ENCODE measurements at regions not wholly inside any gene's neighbourhood (a gene's known extent, or its start where the extent isn't known, plus 50 kb on each side); places are given as distances from the start of the nearest gene placed in this dataset.

DNA sequence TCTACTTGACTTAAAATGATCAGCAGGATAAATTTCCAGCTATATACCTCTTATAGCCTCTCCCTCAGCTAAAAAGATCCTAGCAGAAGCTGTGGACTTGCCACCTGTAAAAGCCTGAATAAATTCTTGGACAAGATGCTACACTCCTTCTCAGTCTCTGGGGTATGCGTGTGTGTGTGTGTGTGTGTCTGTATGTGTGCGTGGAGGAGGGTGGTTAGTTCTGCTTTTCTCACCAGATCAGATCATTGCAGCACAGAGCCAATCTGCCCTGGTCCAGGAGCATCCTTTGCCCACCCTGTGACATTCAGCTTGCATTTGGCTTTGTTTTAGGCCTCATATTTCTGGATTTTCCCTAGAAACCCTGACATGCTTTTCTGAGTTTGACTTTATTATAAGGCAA, 438.3 kb downstream of the RFC3 start:
- peak; percentile 9 for DNase-seq

DNA sequence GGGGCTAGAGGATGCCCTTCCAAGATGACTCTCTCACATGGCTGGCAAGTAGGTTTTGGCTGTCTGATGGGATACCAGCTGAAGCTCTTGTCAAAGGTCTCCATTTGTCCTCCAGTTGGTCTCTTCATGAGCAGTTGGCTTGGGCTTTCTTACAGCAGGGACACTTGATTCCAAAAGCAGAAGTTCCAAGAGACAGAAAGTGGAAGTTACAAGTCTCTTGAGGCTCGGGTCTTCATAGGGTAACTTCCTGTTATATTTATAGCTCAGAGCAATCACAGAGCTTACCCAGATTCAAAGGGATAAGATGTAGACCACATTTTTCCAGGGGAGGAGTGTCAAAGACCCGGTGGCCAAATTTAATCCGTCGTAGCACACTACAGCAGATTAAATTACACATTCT, 440.0 kb downstream of the RFC3 start:
- DNase-seq = no peak

DNA sequence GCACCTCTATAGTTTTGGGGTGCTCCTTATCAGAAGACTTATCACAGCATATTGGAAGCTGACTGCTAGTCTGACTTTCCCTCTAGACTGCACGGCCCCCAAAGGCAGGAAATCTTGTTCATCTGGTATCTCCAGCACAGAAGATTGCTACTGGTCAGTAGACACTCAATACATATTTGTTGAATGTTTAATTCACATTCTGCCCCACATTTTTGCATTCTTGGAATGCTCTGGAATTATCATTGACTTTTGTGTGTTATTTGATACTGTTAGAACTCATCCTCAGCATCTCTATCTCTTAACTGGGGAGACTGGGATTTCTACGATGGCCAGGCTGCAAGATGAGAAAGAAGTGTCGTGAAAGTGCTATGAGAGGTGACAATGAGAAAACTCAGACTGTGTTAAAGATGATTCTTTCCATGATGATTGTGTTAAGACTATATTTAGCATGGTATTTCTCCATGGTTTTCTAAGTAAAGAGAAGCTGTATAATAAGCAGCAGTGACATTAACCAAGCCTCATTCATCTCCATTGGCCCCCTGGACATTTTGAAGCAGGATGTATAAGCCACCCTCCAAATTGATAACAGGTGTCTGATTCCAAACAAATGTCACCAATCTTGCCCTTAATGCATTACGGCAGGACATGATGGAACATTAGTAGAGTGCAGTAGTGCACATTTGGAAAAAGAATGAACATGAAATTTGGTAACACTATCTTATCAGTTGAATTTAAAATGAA, 440.9 kb downstream of the RFC3 start:
- no peak for DNase-seq

DNA sequence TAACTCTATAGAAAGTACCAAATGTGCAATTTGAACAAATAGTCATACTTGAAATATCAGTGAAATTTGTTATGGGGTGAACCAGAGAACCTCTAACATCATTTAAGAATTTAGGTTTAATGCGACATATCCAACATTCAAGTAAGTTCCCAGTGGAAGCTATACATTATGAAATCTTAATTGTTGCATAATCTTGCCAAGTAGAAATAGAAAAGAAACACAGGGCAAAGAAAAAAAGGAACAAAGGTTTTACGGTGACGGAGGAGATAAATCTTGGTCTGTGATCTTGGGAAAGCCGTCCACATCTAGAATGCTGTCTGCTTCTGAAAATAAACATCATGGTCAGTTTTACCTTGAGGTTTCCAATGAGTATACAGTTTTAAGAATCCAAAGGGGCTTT, 445.7 kb downstream of the RFC3 start:
- no peak for DNase-seq

DNA sequence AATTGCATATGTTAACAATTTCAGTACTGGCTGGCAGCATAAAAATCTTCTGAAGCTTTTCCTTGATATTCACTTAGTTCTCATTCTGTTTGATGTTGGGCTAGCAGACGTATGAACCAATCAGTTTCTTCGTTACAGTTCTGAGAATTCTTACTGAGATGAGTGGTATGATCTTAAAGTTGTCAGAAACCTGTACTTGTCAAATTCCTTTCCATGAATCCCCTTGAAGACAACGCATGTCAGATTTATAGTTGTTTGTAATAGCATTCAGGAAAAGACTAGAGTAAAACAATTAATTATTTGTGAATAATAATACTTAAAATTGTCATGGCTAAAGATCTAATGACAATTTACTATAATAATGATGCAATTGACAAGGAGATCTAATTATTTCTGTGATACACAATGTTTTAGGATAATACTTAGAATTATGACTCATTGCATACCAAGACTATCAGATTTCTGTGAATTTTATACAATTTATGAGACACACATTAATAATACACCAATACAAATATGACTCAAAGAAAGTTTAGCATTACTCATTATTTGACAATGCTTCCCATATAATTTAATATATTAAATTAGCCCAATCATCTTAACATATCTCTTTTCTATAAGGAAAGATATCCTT, 447.2 kb downstream of the RFC3 start:
- DNase-seq = no peak

DNA sequence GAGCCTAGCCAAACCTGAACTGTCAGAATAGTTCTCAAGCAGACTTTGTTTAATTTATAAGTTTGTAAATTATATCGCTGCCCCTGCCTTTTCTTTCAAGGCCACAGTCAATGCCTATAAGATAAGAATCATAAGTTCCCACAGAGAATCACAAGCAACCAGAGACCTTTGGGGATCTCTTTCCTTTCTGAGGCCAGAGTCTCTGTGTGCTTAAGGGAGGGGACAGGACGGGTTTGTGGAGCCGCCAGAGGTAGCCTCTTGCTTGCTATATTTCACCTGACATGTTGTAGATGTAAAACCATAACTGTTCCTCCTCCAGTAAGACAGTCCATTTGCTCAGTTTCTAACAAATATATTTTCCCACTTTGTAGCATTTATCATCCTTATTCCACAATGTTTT, 458.8 kb downstream of the RFC3 start:
- DNase-seq = no peak

DNA sequence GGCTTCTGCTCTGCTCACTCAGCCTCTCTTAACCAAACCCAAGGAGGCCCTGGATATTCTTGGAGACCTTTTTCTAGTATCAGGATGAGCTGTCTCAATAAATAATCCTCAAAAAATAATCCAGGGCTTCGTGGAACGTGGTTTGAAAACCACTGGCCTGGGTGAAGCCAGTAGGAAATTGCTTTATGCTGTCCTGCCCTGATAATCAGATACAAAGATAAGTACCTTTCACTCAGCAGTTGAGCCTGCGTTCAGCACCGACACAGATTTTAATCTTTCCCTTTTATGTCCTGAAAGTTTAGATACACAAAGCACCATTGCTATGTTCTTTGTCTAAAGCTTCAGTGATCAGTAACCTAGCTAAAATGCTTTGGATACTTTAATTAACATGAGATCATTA, 460.0 kb downstream of the RFC3 start:
- peak; percentile 40 for DNase-seq

DNA sequence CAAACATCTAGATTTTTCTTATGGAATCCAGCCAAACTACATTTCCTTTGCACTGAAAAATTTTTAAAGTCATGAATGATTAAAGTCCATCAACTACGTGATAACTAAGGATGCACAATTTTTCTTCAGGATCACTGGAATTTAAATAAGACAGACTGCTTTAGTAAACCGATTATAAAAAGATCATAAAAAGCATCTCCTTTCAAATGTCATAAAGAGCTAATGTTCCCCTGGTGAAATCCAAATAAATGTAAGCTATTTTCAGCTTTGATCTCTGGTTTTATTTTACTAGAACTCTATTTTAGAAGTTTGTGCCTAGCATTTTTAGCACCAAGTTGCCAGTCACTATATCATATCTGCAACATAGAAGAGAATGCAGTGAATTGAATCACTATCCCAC, 460.8 kb downstream of the RFC3 start:
- DNase-seq = no peak

DNA sequence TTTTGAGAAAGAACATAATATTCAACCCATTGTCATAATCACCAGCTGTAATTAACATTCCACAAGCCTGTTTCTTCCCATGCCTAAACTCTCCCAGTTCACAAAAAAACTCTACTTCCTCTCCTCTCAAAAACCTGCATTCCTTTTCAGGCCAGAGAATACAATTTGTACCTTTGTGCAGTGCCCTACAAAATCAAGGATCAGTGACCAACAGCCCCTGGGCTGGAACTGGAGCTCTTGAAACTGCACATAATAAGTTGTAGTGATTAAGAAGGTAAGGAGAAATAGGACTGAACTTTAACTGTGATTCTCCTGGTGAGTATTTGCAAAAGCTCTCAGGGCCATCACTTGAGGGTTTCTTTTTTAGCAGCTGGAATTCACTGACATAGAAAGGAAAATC, 472.7 kb downstream of the RFC3 start:
- no peak for DNase-seq

DNA sequence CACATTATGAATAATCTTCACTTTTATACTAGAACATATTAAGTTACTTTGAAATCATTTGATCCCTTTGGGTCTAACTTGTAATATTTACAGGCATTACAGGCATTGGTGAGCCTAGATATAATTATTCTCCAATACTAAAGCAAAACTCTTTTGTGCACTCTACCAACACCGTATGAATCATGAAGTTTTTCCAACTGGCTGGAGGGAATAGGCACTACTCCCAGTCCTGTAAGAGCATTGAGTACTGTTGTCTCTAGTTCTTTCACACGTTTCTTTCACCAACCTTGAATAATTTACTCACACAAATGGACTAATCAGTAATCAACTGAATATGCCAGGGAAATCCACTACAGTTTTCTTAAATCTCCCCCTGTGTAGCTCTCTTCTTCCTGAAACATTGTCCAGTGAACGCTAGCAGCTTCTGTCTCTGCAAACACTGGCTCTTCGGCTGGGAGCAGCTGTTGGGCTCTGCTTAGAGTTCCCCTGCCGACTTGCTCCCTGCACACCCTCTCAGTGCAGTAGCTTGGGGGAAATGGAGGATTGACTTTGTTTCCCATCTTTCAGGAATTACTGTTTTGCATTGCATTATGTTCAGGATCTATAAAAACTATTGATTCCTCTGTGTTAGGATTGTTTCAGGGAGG, 476.7 kb downstream of the RFC3 start:
- no peak for DNase-seq

DNA sequence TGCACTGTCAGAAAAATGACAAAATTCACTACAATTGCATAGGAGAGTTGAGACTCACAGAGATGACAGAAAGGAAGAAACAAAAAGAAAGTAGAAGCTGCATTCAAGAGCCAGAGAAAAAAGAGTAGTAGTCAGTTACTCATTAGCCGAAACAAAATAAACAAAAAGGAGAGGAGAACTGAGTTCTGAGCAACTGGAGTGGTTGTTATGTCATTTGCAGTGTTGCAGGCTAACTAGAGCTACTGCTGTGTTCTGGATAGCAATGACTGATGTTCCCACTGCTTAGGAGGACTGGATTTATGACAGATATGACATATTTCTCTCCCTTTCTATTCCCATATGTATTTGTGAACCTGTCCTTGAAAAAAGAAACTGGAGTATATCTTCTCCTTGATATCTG, 482.6 kb downstream of the RFC3 start:
- no peak for DNase-seq

DNA sequence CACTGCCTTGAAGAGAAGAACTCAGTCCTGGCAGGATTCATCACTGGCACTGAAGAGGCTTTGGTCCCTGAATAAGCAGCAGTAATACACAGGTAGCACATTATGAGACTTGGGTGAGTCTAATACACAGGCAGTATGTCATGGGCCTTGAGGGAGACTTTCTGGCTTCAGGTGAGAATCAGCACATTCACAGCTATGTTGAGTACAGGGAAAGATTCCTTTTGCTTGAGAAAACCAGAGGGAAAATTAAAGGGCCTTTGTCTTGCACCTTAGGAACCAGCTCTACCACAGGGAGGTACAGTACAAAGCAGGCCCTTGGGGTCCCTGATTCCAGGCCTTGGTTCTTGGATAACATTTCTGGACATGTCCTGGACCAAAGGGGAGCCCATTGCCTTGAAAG, 484.6 kb downstream of the RFC3 start:
- no peak for DNase-seq

DNA sequence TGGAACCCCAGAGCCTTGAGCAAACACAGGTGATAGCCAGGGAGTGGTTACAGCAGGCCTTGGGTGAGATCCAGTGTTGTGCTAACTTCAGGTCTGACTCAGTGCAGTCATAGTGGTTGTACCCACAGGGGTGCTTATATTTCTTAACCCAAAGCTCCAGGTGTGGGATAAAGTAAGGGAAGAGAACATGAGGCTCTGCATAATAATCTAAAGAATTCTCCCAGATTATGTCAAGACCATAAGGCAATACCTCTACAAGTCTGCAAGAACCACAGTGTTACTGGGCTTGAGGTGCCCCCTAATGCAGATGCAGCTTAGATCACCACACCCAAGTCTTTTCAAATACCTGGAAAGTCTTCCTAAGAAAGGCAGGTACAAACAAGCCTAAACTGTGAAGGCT, 485.4 kb downstream of the RFC3 start:
- DNase-seq = no peak

DNA sequence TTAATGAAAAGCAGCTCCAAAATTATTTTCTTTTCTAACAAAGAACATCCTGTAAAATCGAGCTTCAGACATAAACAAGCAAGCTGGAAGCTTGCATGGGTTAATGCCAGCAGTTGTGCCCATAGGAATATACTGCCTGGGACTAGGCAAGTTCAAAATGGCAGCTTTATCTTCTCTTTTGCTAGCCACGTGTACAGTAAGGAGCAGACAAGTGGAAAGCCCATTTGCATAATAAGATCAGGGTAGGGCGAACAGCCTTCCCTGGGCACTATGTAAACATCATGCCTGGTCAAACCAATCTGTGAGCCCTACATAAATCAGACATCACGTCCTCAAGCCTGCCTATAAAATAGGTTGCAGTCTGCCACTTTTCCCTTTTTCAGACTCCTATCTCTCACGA, 489.7 kb downstream of the RFC3 start:
- no peak for DNase-seq

DNA sequence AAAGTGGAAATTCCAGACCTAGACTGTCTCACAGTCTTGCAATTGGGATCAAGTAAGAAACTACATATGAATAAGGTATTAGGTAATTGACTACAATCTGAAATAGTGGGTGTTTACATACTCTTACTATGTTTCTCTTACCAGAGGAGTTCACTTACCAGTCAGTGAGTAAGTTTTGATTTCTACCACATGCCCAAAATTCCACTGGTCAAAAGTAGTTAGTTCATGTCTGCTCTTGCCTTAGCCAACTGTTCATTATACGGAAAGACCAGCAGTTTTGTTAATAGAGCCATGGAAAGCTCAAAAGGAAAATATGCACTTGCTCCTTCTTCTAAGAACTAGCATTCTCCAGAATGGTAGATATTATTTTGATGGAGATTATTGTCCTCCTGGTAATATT, 490.8 kb downstream of the RFC3 start:
- no peak for DNase-seq

DNA sequence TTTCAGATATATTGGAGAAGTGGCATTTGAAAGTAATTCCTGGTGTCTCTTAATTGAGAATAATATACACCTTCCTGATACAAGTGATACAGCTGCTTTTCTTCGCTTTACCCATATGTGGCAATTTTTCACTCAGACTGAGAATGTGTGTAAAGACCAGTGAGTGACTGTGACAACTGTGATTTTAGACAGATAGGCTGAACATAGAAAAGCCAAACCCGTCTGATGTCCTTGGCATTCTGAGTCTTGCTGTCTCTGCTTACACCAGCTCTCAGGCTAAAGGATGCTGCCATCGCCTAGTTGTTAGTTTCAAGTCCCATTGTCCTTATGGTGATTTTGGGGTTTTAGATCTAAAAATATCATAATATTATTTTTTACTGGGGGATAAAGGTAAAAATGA, 492.6 kb downstream of the RFC3 start:
- DNase-seq = no peak

DNA sequence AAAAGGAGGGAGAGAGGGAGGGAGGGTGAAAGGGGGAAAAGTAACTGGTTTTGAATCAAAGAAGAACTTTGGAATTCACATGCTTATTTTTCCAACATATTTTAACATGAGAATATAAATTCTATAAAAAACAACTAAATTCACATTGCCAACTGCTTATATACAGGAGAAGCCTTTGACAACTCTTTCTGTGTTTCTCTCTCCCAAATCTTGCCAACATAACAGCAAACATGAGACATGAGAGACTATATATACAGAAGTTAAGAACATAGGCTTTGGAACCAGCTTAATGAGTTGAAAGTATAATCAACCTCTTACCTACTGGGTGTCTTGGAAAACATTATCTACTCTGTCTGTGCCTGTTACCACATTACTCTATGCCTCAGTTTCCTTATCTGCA, 493.3 kb downstream of the RFC3 start:
- DNase-seq = no peak

DNA sequence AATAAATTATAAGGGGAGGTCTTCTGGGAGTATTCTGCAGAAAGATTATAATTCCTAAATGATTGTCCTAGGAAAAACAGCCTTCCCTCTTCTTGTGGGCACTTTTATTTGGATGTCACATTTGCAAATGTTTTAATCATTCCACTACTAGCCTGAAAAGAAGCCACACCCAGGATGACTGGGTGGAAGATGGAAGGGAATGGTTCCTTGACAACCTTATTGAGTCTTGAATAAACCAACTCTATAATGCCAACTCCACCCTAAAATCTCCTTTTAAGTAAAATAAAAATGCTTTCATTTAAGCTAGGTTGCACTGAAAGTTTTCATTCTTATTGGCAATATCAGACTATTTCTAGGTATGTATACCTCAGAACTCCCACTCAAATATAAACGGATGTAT, 494.6 kb downstream of the RFC3 start:
- DNase-seq = no peak

DNA sequence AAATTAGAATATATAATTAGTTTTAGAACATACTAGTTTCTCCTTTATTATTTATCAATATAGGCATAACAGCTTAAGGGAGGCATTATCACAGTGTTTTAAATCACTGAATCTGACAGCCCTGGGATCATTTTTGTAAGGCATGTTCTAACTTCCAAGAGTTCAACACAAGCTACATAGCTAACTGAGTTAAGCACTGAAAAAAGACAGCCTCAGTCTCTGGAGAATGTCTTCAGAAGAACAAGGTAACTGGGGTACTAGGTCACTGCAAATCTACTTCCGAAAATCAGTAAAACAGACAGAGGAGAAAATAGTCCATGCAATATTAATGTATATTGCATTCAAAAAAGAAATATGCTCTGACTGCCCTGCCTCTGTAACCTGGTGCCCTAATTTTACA, 502.1 kb downstream of the RFC3 start:
- no peak for DNase-seq

DNA sequence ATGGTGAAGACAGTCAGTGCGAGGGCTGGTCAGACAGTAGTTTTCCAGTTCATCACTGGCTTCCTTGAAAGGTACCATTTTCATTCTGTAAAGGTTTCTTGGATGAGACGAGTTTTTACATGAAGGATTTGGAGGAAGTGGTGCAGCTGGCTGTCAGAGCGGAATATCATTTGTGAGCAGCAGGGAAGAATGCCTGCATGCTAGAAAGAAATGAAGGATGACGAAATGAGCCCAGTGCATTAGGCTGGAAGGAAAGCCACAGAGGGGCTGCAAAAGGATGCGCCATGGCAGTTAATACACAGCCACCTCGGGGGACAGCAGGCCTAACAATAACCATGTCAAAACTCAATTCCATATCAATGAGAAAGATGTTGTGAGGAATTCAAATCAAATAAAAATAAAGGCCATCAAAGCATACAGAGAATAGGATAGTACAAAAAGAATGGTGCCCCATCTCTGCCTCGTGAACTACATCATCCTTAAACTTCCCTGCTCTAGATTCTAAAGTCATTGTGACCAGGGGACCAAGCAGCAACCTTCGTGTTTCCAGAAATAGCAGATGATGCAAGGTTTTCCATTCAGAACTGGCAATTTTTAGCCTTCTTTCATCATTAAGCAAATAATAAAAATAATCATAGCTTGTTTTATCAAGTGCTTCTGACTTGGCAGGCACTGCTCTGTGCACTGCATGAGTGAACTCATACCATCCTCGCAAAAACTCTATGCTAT, 504.2 kb downstream of the RFC3 start:
- peak; percentile 56 for DNase-seq

DNA sequence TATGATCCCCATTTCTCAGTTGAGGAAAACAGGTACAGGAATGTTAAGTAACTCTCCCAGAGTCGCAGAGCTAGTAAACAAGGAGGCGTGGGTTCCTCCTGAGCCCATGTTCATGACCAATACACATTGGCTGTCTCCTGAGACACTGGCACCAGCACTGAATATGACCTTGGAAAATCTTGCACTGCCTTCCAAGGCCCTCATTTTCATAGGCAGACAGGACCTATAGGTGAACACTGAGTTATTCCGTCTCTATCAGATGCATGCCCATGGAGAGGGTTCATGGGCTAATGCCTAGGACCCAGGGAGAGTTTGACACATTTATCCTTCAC, 504.8 kb downstream of the RFC3 start:
- DNase-seq = no peak

DNA sequence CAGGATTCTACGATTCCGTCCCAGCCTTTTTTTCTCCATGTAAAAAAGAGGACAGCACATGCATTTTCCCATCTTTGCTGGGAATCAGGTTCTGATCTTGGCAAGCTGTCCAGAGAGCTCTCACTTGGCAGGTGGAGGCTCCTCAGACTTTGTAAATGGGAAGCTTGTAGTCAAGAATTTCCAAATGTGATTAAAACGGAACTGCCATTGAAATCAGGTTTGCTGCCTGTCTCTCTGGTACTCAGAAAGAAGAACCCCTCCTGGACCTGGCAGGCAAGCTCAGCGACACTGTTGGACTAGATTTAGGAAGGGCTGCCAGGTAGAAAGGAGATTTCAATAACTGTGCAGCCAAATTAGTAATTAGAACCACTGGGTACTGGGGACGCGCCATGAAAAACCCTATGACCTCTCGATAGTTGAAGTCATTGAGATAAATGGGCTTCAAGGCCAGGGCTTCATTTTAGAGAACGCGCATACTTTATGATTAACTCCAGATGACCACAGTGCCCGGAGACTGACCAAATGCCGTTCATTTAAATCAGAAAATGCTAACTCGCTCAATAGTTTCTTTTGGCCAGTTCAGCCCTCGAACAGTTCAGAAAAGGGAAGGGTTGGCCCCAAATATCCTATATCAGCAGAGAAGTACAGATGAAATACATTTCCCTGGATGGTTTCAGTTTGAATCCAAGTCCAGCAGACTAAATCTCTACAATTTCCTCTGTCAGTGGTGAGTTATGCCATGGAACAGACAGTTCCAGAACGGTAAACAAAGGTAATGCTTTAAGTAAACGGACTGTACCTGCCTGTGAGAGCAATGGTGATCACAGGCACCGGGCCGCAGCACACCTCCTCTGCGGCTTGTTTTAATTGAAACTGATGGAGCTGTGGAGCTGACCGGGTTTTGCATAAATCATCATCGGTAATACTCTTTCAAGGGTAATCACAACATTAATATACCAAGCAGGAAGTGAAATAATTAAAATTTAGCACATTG, 517.4 kb downstream of the RFC3 start:
- DNase-seq = no peak

DNA sequence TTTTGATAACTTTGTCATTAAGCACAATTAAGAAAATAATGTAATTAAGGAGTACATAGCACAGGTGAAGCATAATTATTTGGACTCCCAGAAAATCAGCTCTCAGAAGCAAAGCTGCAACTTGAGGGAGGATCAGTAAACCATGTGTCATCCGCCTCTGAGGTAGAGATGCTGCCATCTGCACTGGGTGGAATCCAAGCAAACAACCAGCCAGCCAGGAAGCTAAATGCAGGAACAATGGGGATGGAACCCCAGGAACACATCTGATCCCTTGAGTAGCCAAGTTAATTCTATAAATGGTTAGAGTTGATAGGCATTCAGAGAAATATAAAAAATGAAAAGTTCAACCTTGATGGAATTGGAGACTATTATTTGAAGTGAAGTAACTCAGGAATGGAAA, 520.2 kb downstream of the RFC3 start:
- no peak for DNase-seq

Data from retina (tissue), 1 donor.